ENCODE measurements at regions not wholly inside any gene's neighbourhood (a gene's known extent, or its start where the extent isn't known, plus 50 kb on each side); places are given as distances from the start of the nearest gene placed in this dataset.
A peak's percentile ranks its signal among the peaks of the same experiment; 100 is the strongest.
"Not testable (repeated sequence)": the region's sequence is repeated elsewhere in the genome, so short reads cannot be mapped to it uniquely, and the experiment has no call there.

GRCh38 chr19:20482721-20483120, 82.9 kb downstream of the ZNF737 start:
- H3K4me3 ChIP-seq (ENCODE audit: low read length), result no peak overlapping the region
- H3K36me3 ChIP-seq (ENCODE audit: control insufficient read depth, insufficient read depth, low read length), result no peaks in the 10 kb centered on the region
- H3K4me1 ChIP-seq (ENCODE audit: control insufficient read depth, insufficient read depth, low read length), result no peaks in the 10 kb centered on the region
- peak in 1 of 2 donors; percentile 28 for DNase-seq
- H3K27me3 ChIP-seq (ENCODE audit: control insufficient read depth, insufficient read depth, low read length), result no peaks in the 10 kb centered on the region
- no CpG with 5 or more reads among the region's 2 CpGs for WGBS (ENCODE audit: insufficient coverage, low lambda C conversion rate)
- no peaks in the 10 kb centered on the region for H3K9me3 ChIP-seq (ENCODE audit: control insufficient read depth, low read depth, low read length)
- no peak overlapping the region for H3K27ac ChIP-seq (ENCODE audit: low read length)

- Histone ChIP-seq H3K27ac (ENCODE audit: low read length) (no peak overlapping the region), H3K9me3 (ENCODE audit: control insufficient read depth, low read depth, low read length) (no peaks in the 10 kb centered on the region)
Measured at GRCh38 chr19:20481736-20482135, 83.8 kb downstream of the ZNF737 start.

GRCh38 chr19:20479483-20479882, 86.1 kb downstream of the ZNF737 start:
- no peaks in the 10 kb centered on the region for H3K27me3 ChIP-seq (ENCODE audit: control insufficient read depth, insufficient read depth, low read length)
- no peak for DNase-seq
- no peaks in the 10 kb centered on the region for H3K36me3 ChIP-seq (ENCODE audit: control insufficient read depth, insufficient read depth, low read length)
- H3K9me3 ChIP-seq (ENCODE audit: control insufficient read depth, low read depth, low read length), result no peaks in the 10 kb centered on the region
- WGBS (ENCODE audit: insufficient coverage, low lambda C conversion rate), result no CpG with 5 or more reads among the region's 3 CpGs
- no peaks in the 10 kb centered on the region for H3K4me1 ChIP-seq (ENCODE audit: control insufficient read depth, insufficient read depth, low read length)
- H3K27ac ChIP-seq (ENCODE audit: low read length), result no peak overlapping the region
- H3K4me3 ChIP-seq (ENCODE audit: low read length), result no peak overlapping the region

More at GRCh38 chr19:20481736-20482135, 83.8 kb downstream of the ZNF737 start:
- Histone ChIP-seq H3K4me1 (ENCODE audit: control insufficient read depth, insufficient read depth, low read length) (no peaks in the 10 kb centered on the region), H3K4me3 (ENCODE audit: low read length) (no peak overlapping the region), H3K36me3 (ENCODE audit: control insufficient read depth, insufficient read depth, low read length) (no peaks in the 10 kb centered on the region), H3K27me3 (ENCODE audit: control insufficient read depth, insufficient read depth, low read length) (no peaks in the 10 kb centered on the region)
- whole genome bisulfite sequencing (ENCODE audit: insufficient coverage, low lambda C conversion rate), result no CpG with 5 or more reads among the region's 1 CpG
- DNase-seq, result peak; percentile 22 to 67

DNA sequence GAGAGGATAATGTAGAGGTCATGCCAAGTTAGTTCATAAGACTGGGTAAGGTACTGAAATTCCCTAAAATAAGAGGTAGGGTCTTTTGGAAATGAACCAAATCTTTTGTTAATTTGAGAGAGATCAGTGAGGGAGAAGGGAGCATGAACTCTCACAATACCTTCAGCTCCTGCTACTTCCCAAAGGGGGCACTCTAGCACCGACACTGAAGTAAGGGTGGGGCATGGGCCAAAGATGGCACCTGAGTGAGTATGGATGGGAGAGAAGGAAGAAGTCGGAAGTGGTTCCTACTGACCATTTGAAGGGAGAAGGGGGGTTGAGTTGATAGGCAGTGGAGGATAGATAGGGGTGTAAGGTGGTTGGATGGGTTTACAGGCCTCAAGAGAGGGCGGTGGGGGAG, 86.6 kb downstream of the ZNF737 start:
- H3K36me3 ChIP-seq (ENCODE audit: control insufficient read depth, insufficient read depth, low read length), result no peaks in the 10 kb centered on the region
- H3K27me3 ChIP-seq (ENCODE audit: control insufficient read depth, insufficient read depth, low read length), result no peaks in the 10 kb centered on the region
- H3K4me3 ChIP-seq (ENCODE audit: low read length), result no peak overlapping the region
- no peak for DNase-seq
- H3K27ac ChIP-seq (ENCODE audit: low read length), result no peak overlapping the region
- no peaks in the 10 kb centered on the region for H3K9me3 ChIP-seq (ENCODE audit: control insufficient read depth, low read depth, low read length)
- WGBS (ENCODE audit: insufficient coverage, low lambda C conversion rate), result 100% methylated on average over 2 of the region's 3 CpGs
- no peaks in the 10 kb centered on the region for H3K4me1 ChIP-seq (ENCODE audit: control insufficient read depth, insufficient read depth, low read length)

- WGBS (ENCODE audit: insufficient coverage, low lambda C conversion rate), result no CpG with 5 or more reads among the region's 13 CpGs
- no peak overlapping the region for H3K4me3 ChIP-seq (ENCODE audit: low read length)
Measured at GRCh38 chr19:20472854-20473253, 92.7 kb downstream of the ZNF737 start.

GRCh38 chr19:20471431-20471830, 94.2 kb downstream of the ZNF737 start:
- Histone ChIP-seq H3K27me3 (ENCODE audit: control insufficient read depth, insufficient read depth, low read length) (no peaks in the 10 kb centered on the region), H3K4me1 (ENCODE audit: control insufficient read depth, insufficient read depth, low read length) (no peaks in the 10 kb centered on the region), H3K27ac (ENCODE audit: low read length) (no peak overlapping the region), H3K4me3 (ENCODE audit: low read length) (no peak overlapping the region), H3K9me3 (ENCODE audit: control insufficient read depth, low read depth, low read length) (no peaks in the 10 kb centered on the region), H3K36me3 (ENCODE audit: control insufficient read depth, insufficient read depth, low read length) (no peaks in the 10 kb centered on the region)
- 50% methylated on average over 2 of the region's 4 CpGs for WGBS (ENCODE audit: insufficient coverage, low lambda C conversion rate)
- no peak for DNase-seq

More at GRCh38 chr19:20472854-20473253, 92.7 kb downstream of the ZNF737 start:
- Histone ChIP-seq H3K36me3 (ENCODE audit: control insufficient read depth, insufficient read depth, low read length) (no peaks in the 10 kb centered on the region), H3K27me3 (ENCODE audit: control insufficient read depth, insufficient read depth, low read length) (no peaks in the 10 kb centered on the region), H3K4me1 (ENCODE audit: control insufficient read depth, insufficient read depth, low read length) (no peaks in the 10 kb centered on the region), H3K9me3 (ENCODE audit: control insufficient read depth, low read depth, low read length) (no peaks in the 10 kb centered on the region), H3K27ac (ENCODE audit: low read length) (no peak overlapping the region)
- no peak for DNase-seq

GRCh38 chr19:20470345-20471135, 95.0 kb downstream of the ZNF737 start:
- no peak overlapping the region for H3K27ac ChIP-seq (ENCODE audit: low read length)
- no CpG with 5 or more reads among the region's 4 CpGs for WGBS (ENCODE audit: insufficient coverage, low lambda C conversion rate)
- no peak overlapping the region for H3K4me3 ChIP-seq (ENCODE audit: low read length)
- H3K4me1 ChIP-seq (ENCODE audit: control insufficient read depth, insufficient read depth, low read length), result no peaks in the 10 kb centered on the region
- no peaks in the 10 kb centered on the region for H3K27me3 ChIP-seq (ENCODE audit: control insufficient read depth, insufficient read depth, low read length)
- DNase-seq, result peak in 1 of 2 donors; percentile 40
- H3K36me3 ChIP-seq (ENCODE audit: control insufficient read depth, insufficient read depth, low read length), result no peaks in the 10 kb centered on the region
- no peaks in the 10 kb centered on the region for H3K9me3 ChIP-seq (ENCODE audit: control insufficient read depth, low read depth, low read length)

DNA sequence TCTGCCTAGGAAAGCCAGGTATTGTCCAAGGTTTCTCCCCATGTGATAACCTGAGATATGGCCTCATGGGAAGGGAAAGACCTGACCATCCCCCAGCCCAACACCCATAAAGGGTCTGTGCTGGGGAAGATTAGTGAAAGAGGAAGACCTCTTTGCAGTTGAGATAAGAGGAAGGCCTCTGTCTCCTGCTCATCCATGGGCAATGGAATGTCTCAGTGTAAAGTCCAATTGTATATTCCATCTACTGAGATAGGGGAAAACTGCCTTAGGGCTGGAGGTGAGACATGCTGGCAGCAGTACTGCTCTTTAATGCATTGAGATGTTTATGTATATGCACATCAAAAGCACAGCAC, 99.0 kb downstream of the ZNF737 start:
- H3K27me3 ChIP-seq (ENCODE audit: control insufficient read depth, insufficient read depth, low read length); H3K4me3 ChIP-seq (ENCODE audit: low read length); H3K27ac ChIP-seq (ENCODE audit: low read length); H3K4me1 ChIP-seq (ENCODE audit: control insufficient read depth, insufficient read depth, low read length); H3K9me3 ChIP-seq (ENCODE audit: control insufficient read depth, low read depth, low read length); H3K36me3 ChIP-seq (ENCODE audit: control insufficient read depth, insufficient read depth, low read length): not testable (repeated sequence)
- DNase-seq, result peak; percentile 54 to 80

- not testable (repeated sequence) for H3K9me3 ChIP-seq (ENCODE audit: control insufficient read depth, low read depth, low read length); H3K4me3 ChIP-seq (ENCODE audit: low read length); H3K36me3 ChIP-seq (ENCODE audit: control insufficient read depth, insufficient read depth, low read length); H3K27me3 ChIP-seq (ENCODE audit: control insufficient read depth, insufficient read depth, low read length); H3K4me1 ChIP-seq (ENCODE audit: control insufficient read depth, insufficient read depth, low read length); DNase-seq
- peak overlapping the region; percentile 65 for H3K27ac ChIP-seq (ENCODE audit: low read length)
- 100% methylated on average over 1 of the region's 5 CpGs for WGBS (ENCODE audit: insufficient coverage, low lambda C conversion rate)
Measured at GRCh38 chr19:20465922-20466637, 99.5 kb downstream of the ZNF737 start.

- H3K9me3 ChIP-seq (ENCODE audit: control insufficient read depth, low read depth, low read length), result no peaks in the 10 kb centered on the region
- H3K4me1 ChIP-seq (ENCODE audit: control insufficient read depth, insufficient read depth, low read length), result no peaks in the 10 kb centered on the region
- no peak overlapping the region for H3K4me3 ChIP-seq (ENCODE audit: low read length)
- WGBS (ENCODE audit: insufficient coverage, low lambda C conversion rate), result no CpG with 5 or more reads among the region's 2 CpGs
- peak; percentile 37 to 66 for DNase-seq
- H3K27ac ChIP-seq (ENCODE audit: low read length), result peak overlapping the region; percentile 58
- no peaks in the 10 kb centered on the region for H3K36me3 ChIP-seq (ENCODE audit: control insufficient read depth, insufficient read depth, low read length)
- no peaks in the 10 kb centered on the region for H3K27me3 ChIP-seq (ENCODE audit: control insufficient read depth, insufficient read depth, low read length)
Measured at GRCh38 chr19:20453425-20453935, 112.1 kb downstream of the ZNF737 start.
